Fibroblast of the aortic adventitia (primary cell): ENCODE measurements at regions not wholly inside any gene's neighbourhood (a gene's known extent, or its start where the extent isn't known, plus 50 kb on each side); places are given as distances from the start of the nearest gene placed in this dataset.
"Not testable (repeated sequence)": the region's sequence is repeated elsewhere in the genome, so short reads cannot be mapped to it uniquely, and the experiment has no call there.

ENCODE experiments used
- DNase-seq: peaks from one replicate; pipeline ENCODE4 v3.0.0-alpha.2; 2010; ENCODE audit warnings: low read depth
- H3K4me3 ChIP-seq: 2 replicates; pipeline ENCODE4 v1.5.1; 2011; ENCODE audit warnings: low read depth, mild to moderate bottlenecking, control low read depth, low read length, moderate library complexity
- TF ChIP-seq, protein P1 (sequence below): IDR thresholded peaks from 2 replicates; pipeline ENCODE4 v1.5.1; 2011; ENCODE audit warnings: mild to moderate bottlenecking, low read length, control low read depth, inconsistent platforms; ENCODE audit not compliant: insufficient read depth

DNA sequence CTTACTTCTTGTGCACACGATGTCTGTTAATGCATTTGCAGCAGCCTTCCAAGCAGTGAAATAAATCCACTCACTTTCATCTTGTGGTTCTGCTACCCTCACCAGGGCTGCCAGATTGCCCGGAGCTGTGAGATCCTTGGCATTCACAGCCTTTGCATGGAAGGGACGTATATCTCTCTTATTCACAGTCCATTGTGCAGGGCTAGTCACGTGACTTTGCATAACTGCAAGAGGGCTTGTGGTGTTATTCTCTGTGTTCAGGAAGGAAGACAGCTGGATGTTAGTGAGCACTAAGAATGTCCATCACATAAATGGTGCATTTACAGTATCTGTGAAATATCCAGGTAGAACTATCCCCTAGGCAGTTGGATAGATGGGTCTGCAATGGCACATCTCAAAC is 96.5 kb upstream of the BEND4 start:
- no peak for DNase-seq
- no peak overlapping the region for H3K4me3 ChIP-seq
- TF ChIP-seq, protein P1, sequence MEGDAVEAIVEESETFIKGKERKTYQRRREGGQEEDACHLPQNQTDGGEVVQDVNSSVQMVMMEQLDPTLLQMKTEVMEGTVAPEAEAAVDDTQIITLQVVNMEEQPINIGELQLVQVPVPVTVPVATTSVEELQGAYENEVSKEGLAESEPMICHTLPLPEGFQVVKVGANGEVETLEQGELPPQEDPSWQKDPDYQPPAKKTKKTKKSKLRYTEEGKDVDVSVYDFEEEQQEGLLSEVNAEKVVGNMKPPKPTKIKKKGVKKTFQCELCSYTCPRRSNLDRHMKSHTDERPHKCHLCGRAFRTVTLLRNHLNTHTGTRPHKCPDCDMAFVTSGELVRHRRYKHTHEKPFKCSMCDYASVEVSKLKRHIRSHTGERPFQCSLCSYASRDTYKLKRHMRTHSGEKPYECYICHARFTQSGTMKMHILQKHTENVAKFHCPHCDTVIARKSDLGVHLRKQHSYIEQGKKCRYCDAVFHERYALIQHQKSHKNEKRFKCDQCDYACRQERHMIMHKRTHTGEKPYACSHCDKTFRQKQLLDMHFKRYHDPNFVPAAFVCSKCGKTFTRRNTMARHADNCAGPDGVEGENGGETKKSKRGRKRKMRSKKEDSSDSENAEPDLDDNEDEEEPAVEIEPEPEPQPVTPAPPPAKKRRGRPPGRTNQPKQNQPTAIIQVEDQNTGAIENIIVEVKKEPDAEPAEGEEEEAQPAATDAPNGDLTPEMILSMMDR = no peak

DNA sequence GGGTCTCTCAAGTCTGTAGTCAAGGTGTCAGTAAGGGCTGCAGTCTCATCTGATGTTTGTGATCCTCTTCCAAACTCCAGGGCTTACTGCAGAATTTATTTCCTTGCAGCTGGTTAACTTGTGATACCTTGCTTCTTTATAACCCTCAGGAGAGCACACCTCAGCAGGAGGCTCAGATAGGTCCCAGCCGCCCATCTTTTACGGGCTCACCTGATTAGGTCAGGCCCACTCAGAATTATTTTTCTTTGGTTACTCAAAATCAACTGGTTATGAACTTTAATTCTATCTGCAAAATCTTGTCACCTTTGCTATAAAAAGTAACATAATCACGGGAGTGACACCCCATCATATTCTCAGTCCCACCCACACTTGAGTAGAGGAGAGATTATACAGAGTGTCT is 99.9 kb upstream of the BEND4 start:
- H3K4me3 ChIP-seq = no peak overlapping the region
- no peak for DNase-seq
- TF ChIP-seq, protein P1 = no peak

DNA sequence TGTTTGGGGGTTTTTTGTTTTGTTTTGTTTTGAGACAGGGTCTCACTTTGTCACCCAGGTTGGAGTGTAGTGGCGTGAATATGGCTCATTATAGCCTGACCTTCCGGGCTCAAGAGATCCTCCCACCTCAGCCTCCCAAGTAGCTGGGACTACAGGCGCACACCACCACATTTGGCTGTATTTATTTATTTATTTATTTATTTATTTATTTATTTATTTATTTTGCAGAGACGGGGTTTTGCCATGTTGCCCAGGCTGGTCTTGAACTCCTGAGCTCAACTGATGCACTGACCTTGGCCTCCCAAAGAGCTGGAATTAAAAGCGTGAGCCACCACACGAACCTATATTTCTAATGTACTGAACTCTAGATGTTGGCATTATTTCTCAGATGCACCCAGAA is 105.2 kb upstream of the BEND4 start:
- H3K4me3 ChIP-seq, DNase-seq: not testable (repeated sequence)

DNA sequence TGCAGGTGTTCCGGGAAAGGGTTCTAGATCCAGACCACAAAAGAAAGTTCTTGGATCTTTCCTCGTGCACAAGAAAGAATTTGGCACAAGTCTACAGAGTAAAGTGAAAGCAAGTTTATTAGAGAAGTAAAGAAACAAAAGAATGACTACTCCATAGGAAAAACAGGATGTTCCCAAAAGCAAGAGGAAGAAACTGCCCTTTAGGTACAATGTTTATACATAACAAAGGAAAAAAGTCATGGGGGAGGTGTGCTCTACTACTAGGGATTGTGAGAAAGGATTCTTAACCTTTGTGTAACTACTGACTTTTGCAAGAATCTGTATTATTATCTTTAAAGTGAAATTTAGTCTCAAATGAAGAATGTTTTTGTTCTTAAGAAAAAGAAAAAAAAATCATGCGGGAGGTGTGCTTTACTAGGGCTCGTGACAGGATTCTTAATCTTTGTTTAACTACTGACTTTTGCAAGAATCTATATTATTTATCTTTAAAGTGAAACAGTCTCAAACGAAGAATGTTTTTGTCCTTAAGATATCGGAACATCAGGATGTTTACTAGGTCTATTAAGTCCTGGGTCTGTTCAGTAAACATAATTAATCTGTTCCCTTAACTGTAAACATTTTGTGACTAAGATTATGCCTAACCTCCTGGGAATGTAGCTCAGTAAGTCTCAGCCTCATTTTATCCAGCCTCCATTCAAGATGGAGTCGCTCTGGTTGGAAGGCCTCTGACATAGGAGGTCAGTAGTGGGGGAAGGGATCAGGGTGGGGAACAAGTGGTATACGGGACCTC is 110.4 kb upstream of the BEND4 start:
- no peak overlapping the region for H3K4me3 ChIP-seq
- TF ChIP-seq, protein P1 = no peak
- no peak for DNase-seq

DNA sequence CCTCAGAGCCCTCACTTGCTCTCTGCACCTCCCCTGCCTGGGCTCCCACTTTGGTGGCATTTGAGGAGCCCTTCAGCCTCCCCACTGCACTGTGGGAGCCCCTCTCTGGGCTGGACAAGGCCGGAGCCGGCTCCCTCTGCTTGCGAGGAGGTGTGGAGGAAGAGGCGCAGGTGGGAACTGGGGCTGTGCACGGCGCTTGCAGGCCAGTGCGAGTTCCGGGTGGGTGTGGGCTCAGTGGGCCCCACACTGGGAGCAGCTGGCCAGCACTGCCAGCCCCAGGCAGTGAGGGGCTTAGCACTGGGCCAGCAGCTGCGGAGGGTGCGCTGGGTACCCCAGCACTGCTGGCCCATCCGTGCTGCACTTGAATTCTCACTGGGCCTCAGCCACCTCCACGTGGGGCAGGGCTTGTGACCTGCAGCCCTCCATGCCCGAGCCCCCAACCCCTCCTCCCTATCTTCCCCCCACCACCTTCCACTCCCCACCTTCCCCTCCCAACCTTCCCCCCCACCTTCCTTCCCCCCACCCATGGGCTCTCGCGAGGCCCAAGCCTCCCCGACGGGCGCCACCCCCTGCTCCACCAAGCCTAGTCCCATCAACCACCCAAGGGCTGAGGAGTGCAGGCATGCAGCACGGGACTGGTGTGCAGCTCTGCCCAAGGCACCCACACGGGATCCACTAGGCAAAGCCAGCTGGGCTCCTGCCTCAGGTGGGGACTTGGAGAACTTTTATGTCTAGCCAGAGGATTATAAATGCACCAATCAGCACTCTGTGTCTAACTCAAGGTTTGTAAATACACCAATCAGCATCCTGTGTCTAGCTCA is 113.5 kb upstream of the BEND4 start:
- TF ChIP-seq, protein P1 = no peak
- no peak for DNase-seq
- H3K4me3 ChIP-seq = no peak overlapping the region

DNA sequence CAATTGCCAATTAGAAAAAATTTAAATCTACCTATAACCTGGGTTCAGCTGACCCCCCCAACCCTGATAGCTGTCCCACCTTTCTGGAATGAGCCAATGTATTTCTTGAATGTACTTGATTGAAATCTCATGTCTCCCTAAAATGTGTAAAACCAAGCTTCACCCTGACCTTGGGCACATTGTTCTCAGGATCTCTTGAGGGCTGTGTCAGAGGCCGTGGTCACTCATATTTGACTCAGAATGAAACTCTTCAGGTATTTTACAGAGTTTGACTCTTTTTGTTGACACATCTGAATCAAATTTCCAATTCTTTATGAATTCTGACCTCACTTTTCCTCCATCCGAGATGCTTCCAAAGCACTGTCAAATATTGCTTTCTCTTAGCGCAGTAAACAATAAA is 115.3 kb upstream of the BEND4 start:
- no peak overlapping the region for H3K4me3 ChIP-seq
- DNase-seq = no peak
- TF ChIP-seq, protein P1 = no peak

DNA sequence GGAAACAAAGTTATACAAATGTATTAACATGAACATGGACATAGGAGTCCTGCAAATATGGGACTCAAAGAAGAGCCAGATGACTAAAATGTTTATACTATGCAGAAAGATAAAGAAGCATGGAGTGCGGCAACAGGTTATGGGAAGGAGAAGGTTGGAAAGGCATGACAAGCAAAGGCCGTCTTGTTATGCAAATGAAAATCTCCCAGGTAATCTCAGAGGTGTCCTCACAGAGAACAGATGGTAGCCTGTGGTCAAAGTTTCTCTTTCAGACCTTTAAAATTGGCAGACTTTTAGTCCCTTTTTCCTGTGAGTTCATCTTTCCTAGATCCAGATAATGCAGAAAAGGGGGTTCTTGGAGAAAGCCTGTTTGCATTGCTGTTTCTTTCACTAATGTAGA is 116.4 kb upstream of the BEND4 start:
- DNase-seq = no peak
- no peak overlapping the region for H3K4me3 ChIP-seq
- TF ChIP-seq, protein P1 = no peak
